Ishikawa (cell line): ENCODE measurements at regions not wholly inside any gene's neighbourhood (a gene's known extent, or its start where the extent isn't known, plus 50 kb on each side); places are given as distances from the start of the nearest gene placed in this dataset.

Experiments
- CEBPB ChIP-seq: IDR thresholded peaks from 2 replicates; pipeline ENCODE4 v1.6.1; 2012
- CREB1 ChIP-seq: IDR thresholded peaks from 2 replicates; pipeline ENCODE4 v1.6.1; 2012; ENCODE audit warnings: low read depth
- EGR1 ChIP-seq: IDR thresholded peaks from 2 replicates; pipeline ENCODE4 v1.6.1; 2012
- EP300 ChIP-seq: IDR thresholded peaks from 2 replicates; pipeline ENCODE4 v1.6.1; 2012; ENCODE audit warnings: borderline replicate concordance
- FOXM1 ChIP-seq: IDR thresholded peaks from 2 replicates; pipeline ENCODE4 v1.6.1; 2012; ENCODE audit warnings: low read depth, borderline replicate concordance
- NFIC ChIP-seq: IDR thresholded peaks from 2 replicates; pipeline ENCODE4 v1.6.1; 2012
- RAD21 ChIP-seq: IDR thresholded peaks from 2 replicates; pipeline ENCODE4 v1.6.1; 2012; ENCODE audit warnings: low read depth
- REST ChIP-seq: IDR thresholded peaks from 2 replicates; pipeline ENCODE4 v1.6.1; 2012; ENCODE audit warnings: low read depth, mild to moderate bottlenecking
- TAF1 ChIP-seq: IDR thresholded peaks from 2 replicates; pipeline ENCODE4 v1.6.1; 2012; ENCODE audit warnings: low read depth, mild to moderate bottlenecking
- TCF12 ChIP-seq: IDR thresholded peaks from 2 replicates; pipeline ENCODE4 v1.6.1; 2012; ENCODE audit warnings: low read depth
- TEAD4 ChIP-seq: IDR thresholded peaks from 2 replicates; pipeline ENCODE4 v1.6.1; 2012
- YY1 ChIP-seq: IDR thresholded peaks from 2 replicates; pipeline ENCODE4 v1.6.1; 2012; ENCODE audit warnings: low read depth
- ZBTB7A ChIP-seq: IDR thresholded peaks from 2 replicates; pipeline ENCODE4 v1.6.1; 2012; ENCODE audit warnings: low read depth
- TF ChIP-seq, protein P1 (sequence below): IDR thresholded peaks from 2 replicates; pipeline ENCODE4 v1.6.1; 2012
- TF ChIP-seq, protein P2 (sequence below): IDR thresholded peaks from 2 replicates; pipeline ENCODE4 v1.6.1; 2012

GRCh38 chr2:181371195-181371594 lies 86.0 kb upstream of the ITGA4 start:
- no peak for TF ChIP-seq REST
- no peak for TF ChIP-seq EP300
- TF ChIP-seq, protein P1, sequence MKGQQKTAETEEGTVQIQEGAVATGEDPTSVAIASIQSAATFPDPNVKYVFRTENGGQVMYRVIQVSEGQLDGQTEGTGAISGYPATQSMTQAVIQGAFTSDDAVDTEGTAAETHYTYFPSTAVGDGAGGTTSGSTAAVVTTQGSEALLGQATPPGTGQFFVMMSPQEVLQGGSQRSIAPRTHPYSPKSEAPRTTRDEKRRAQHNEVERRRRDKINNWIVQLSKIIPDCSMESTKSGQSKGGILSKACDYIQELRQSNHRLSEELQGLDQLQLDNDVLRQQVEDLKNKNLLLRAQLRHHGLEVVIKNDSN: no peak
- no peak for TF ChIP-seq RAD21
- TF ChIP-seq YY1: no peak
- no peak for TF ChIP-seq TEAD4
- no peak for TF ChIP-seq TCF12
- no peak for TF ChIP-seq ZBTB7A
- no peak for TF ChIP-seq CEBPB
- TF ChIP-seq EGR1: no peak
- no peak for TF ChIP-seq TAF1
- no peak for TF ChIP-seq NFIC
- TF ChIP-seq, protein P2, sequence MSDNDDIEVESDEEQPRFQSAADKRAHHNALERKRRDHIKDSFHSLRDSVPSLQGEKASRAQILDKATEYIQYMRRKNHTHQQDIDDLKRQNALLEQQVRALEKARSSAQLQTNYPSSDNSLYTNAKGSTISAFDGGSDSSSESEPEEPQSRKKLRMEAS: no peak
- no peak for TF ChIP-seq CREB1
- TF ChIP-seq FOXM1: no peak

GRCh38 chr2:181371782-181372645 lies 85.2 kb upstream of the ITGA4 start:
- TF ChIP-seq TCF12 (no peak), YY1 (no peak), FOXM1 (no peak), NFIC (no peak), EGR1 (no peak), EP300 (no peak)

DNA sequence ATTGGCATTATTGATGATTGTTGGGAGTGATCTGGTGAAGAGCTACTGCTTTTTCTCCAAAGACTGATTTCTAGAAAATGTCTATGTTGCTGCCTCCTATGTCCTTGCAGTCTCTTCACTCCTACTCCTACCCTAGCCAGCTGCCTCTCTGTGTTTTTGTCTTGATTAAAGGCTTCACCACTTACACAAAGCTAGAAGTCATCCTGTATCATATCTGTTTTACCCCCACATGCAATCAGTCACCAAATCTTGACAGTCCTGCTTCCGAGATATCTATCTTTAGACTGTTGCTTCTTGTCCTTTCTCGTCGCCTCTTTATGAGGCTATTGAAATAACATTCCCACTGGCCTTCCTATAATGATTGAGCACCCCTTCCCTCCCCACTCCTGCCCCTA lies 84.5 kb upstream of the ITGA4 start:
- TF ChIP-seq TAF1 (no peak), YY1 (no peak), TCF12 (no peak), NFIC (no peak)
- TF ChIP-seq, protein P2: no peak

- TF ChIP-seq, protein P2: no peak
These were observed 82.2 kb upstream of the ITGA4 start for GRCh38 chr2:181374781-181375675.

DNA sequence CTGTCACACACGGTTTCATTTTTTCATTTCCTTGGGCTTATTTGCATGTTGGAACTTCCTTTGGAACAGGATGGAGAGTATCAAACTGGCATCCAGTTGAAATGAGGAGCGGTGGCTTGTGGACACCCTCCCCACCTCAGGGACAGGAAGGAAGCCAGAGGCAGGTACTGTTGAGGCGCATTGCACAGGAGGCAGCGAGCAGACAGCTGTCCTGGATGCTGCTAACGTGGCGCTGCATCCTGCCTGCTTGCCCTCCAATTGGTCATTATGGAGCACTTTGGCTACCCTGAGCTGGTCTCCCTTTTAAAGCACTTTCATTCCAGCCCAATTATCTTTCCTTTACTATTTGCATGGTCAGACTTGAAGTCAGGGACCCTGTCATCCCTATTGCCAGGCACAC lies 80.7 kb upstream of the ITGA4 start:
- TF ChIP-seq, protein P1: no peak
- TF ChIP-seq CEBPB: no peak
- TF ChIP-seq, protein P2: no peak
- no peak for TF ChIP-seq NFIC
- TF ChIP-seq TCF12: no peak
- TF ChIP-seq RAD21: no peak
- TF ChIP-seq EP300: no peak
- no peak for TF ChIP-seq TAF1
- TF ChIP-seq ZBTB7A: no peak
- no peak for TF ChIP-seq EGR1
- TF ChIP-seq REST: no peak
- TF ChIP-seq FOXM1: no peak
- no peak for TF ChIP-seq YY1
- no peak for TF ChIP-seq TEAD4
- TF ChIP-seq CREB1: no peak
